ENCODE measurements at regions not wholly inside any gene's neighbourhood (a gene's known extent, or its start where the extent isn't known, plus 50 kb on each side); places are given as distances from the start of the nearest gene placed in this dataset.

GRCh38 chr1:106254748-106255147, 801.7 kb upstream of the PRMT6 start:
- Histone ChIP-seq H3K27me3 (replicated peaks in 1 of 4; ENCODE audit: control extremely low read depth in 1 of 4, control insufficient read depth in 3 of 4, insufficient read depth in 4 of 4, low read length in 3 of 4) (no peaks in the 10 kb centered on the region), H3K4me2 (replicated peaks; ENCODE audit: low read depth, low read length, poor library complexity, severe bottlenecking) (no peak overlapping the region), H3K9ac (ENCODE audit: low read length) (no peak overlapping the region), H3K79me2 (ENCODE audit: control insufficient read depth, insufficient read depth, low read length) (no peaks in the 10 kb centered on the region), H2AFZ (ENCODE audit: insufficient read depth, low read depth, low read length, poor library complexity, severe bottlenecking) (no peak overlapping the region), H4K20me1 (ENCODE audit: control insufficient read depth, insufficient read depth, low read length, poor library complexity, severe bottlenecking) (no peaks in the 10 kb centered on the region), H3K27ac (ENCODE audit: low read length in 2 of 2) (no peak overlapping the region), H3K4me3 (ENCODE audit: control extremely low read depth in 1 of 5, extremely low read depth in 1 of 5, insufficient read depth in 1 of 5, low read depth in 2 of 5, low read length in 4 of 5) (no peak overlapping the region), H3K36me3 (replicated peaks in 1 of 2; ENCODE audit: control extremely low read depth in 1 of 2, control insufficient read depth in 1 of 2, extremely low read depth in 1 of 2, insufficient read depth in 2 of 2, low read length in 1 of 2) (no peaks in the 10 kb centered on the region), H3K4me1 (ENCODE audit: control insufficient read depth in 2 of 2, insufficient read depth in 2 of 2, low read length in 2 of 2) (no peaks in the 10 kb centered on the region), H3K9me3 (ENCODE audit: control extremely low read depth in 1 of 3, control insufficient read depth in 2 of 3, insufficient read depth in 1 of 3, low read length in 2 of 3) (no peaks in the 10 kb centered on the region)
- Mint-ChIP-seq H3K4me3 (no peak overlapping the region), H3K4me1 (no peaks in the 10 kb centered on the region), H3K27ac (no peak overlapping the region), H3K9me3 (ENCODE audit: insufficient read depth) (peaks cover 5% of the 10 kb centered on the region), H3K27me3 (no peaks in the 10 kb centered on the region)
- no CpG with 5 or more reads among the region's 1 CpG for WGBS (ENCODE audit: insufficient coverage)
- TF ChIP-seq CTCF (IDR thresholded peaks at IDR 0.05) (no peak), EZH2 (IDR thresholded peaks at IDR 0.05; ENCODE audit: borderline replicate concordance, insufficient read depth, low read depth, low read length, poor library complexity, severe bottlenecking) (no peak)
- intact Hi-C loops (cut with micrococcal nuclease) = no loop called here
- no peak for ATAC-seq (ENCODE audit: low read depth)
- CTCF ChIA-PET = no interaction called here
- no peak for DNase-seq
- POLR2A ChIA-PET = no interaction called here

- Histone ChIP-seq H2AFZ (ENCODE audit: insufficient read depth, low read depth, low read length, poor library complexity, severe bottlenecking) (no peak overlapping the region), H3K27me3 (replicated peaks in 1 of 4; ENCODE audit: control extremely low read depth in 1 of 4, control insufficient read depth in 3 of 4, insufficient read depth in 4 of 4, low read length in 3 of 4) (no peaks in the 10 kb centered on the region), H3K4me2 (replicated peaks; ENCODE audit: low read depth, low read length, poor library complexity, severe bottlenecking) (no peak overlapping the region), H3K27ac (ENCODE audit: low read length in 2 of 2) (no peak overlapping the region), H3K79me2 (ENCODE audit: control insufficient read depth, insufficient read depth, low read length) (no peaks in the 10 kb centered on the region), H3K9ac (ENCODE audit: low read length) (no peak overlapping the region), H3K36me3 (replicated peaks in 1 of 2; ENCODE audit: control extremely low read depth in 1 of 2, control insufficient read depth in 1 of 2, extremely low read depth in 1 of 2, insufficient read depth in 2 of 2, low read length in 1 of 2) (no peaks in the 10 kb centered on the region), H4K20me1 (ENCODE audit: control insufficient read depth, insufficient read depth, low read length, poor library complexity, severe bottlenecking) (no peaks in the 10 kb centered on the region), H3K4me3 (ENCODE audit: control extremely low read depth in 1 of 5, extremely low read depth in 1 of 5, insufficient read depth in 1 of 5, low read depth in 2 of 5, low read length in 4 of 5) (no peak overlapping the region), H3K9me3 (ENCODE audit: control extremely low read depth in 1 of 3, control insufficient read depth in 2 of 3, insufficient read depth in 1 of 3, low read length in 2 of 3) (no peaks in the 10 kb centered on the region), H3K4me1 (ENCODE audit: control insufficient read depth in 2 of 2, insufficient read depth in 2 of 2, low read length in 2 of 2) (no peaks in the 10 kb centered on the region)
- ChIA-PET POLR2A (no interaction called here), CTCF (no interaction called here)
- ATAC-seq (ENCODE audit: low read depth) = no peak
- no peaks in the 10 kb centered on the region for H3K27me3 Mint-ChIP-seq
- intact Hi-C loops (cut with micrococcal nuclease) = no loop called here
- no peak overlapping the region for H3K4me3 Mint-ChIP-seq
- WGBS (ENCODE audit: insufficient coverage) = 67% methylated on average over 3 of the region's 3 CpGs
- H3K27ac Mint-ChIP-seq = no peak overlapping the region
- H3K9me3 Mint-ChIP-seq (ENCODE audit: insufficient read depth) = peaks cover 4% of the 10 kb centered on the region
- DNase-seq = no peak
- no peak for TF ChIP-seq CTCF (IDR thresholded peaks at IDR 0.05)
- TF ChIP-seq EZH2 (IDR thresholded peaks at IDR 0.05; ENCODE audit: borderline replicate concordance, insufficient read depth, low read depth, low read length, poor library complexity, severe bottlenecking) = no peak
- no peaks in the 10 kb centered on the region for H3K4me1 Mint-ChIP-seq
These were observed 789.7 kb upstream of the PRMT6 start for GRCh38 chr1:106266786-106267185.
